UCSD-AML1 (cell line): ENCODE measurements at regions not wholly inside any gene's neighbourhood (a gene's known extent, or its start where the extent isn't known, plus 50 kb on each side); places are given as distances from the start of the nearest gene placed in this dataset.

Source experiments
- DNase-seq: peaks from one replicate; lab custom pipeline; 2025; ENCODE audit not compliant: unreplicated experiment; lab: John Stamatoyannopoulos, UW

- DNase-seq, result no peak
Measured at GRCh38 chr20:24039196-24039595, 50.6 kb upstream of the GGTLC1 start.
